ENCODE measurements at regions not wholly inside any gene's neighbourhood (a gene's known extent, or its start where the extent isn't known, plus 50 kb on each side); places are given as distances from the start of the nearest gene placed in this dataset.
A peak's percentile ranks its signal among the peaks of the same experiment; 100 is the strongest.

- Mint-ChIP-seq H3K27ac (peak overlapping the region; percentile 81), H3K4me1 (ENCODE audit: low read depth) (peaks cover 51% of the 10 kb centered on the region), H3K36me3 (ENCODE audit: low read depth) (no peaks in the 10 kb centered on the region), H3K4me3 (peak overlapping the region; percentile 1), H3K9me3 (no peaks in the 10 kb centered on the region), H3K27me3 (no peaks in the 10 kb centered on the region)
These were observed 54.0 kb upstream of the ATP12A start for GRCh38 chr13:24625870-24626849.

- Mint-ChIP-seq H3K9me3 (no peaks in the 10 kb centered on the region), H3K4me3 (no peak overlapping the region), H3K36me3 (ENCODE audit: low read depth) (no peaks in the 10 kb centered on the region), H3K4me1 (ENCODE audit: low read depth) (peaks cover 56% of the 10 kb centered on the region), H3K27ac (no peak overlapping the region), H3K27me3 (no peaks in the 10 kb centered on the region)
These were observed 53.0 kb upstream of the ATP12A start for GRCh38 chr13:24627090-24627714.

- no peaks in the 10 kb centered on the region for H3K27me3 Mint-ChIP-seq
- H3K4me1 Mint-ChIP-seq (ENCODE audit: low read depth), result peaks cover 56% of the 10 kb centered on the region
- H3K9me3 Mint-ChIP-seq, result no peaks in the 10 kb centered on the region
- H3K36me3 Mint-ChIP-seq (ENCODE audit: low read depth), result no peaks in the 10 kb centered on the region
- peak overlapping the region; percentile 29 for H3K27ac Mint-ChIP-seq
- H3K4me3 Mint-ChIP-seq, result no peak overlapping the region
These were observed 52.3 kb upstream of the ATP12A start for GRCh38 chr13:24627946-24628345.

GRCh38 chr13:24629320-24629719 is 50.9 kb upstream of the ATP12A start:
- H3K27ac Mint-ChIP-seq, result no peak overlapping the region
- no peaks in the 10 kb centered on the region for H3K9me3 Mint-ChIP-seq
- H3K4me1 Mint-ChIP-seq (ENCODE audit: low read depth), result peaks cover 53% of the 10 kb centered on the region
- H3K27me3 Mint-ChIP-seq, result no peaks in the 10 kb centered on the region
- no peaks in the 10 kb centered on the region for H3K36me3 Mint-ChIP-seq (ENCODE audit: low read depth)
- no peak overlapping the region for H3K4me3 Mint-ChIP-seq

- Mint-ChIP-seq H3K27me3 (no peaks in the 10 kb centered on the region), H3K4me3 (no peak overlapping the region)
These were observed 50.1 kb upstream of the ATP12A start for GRCh38 chr13:24630121-24630520.

More at GRCh38 chr13:24630121-24630520, 50.1 kb upstream of the ATP12A start:
- Mint-ChIP-seq H3K36me3 (ENCODE audit: low read depth) (no peaks in the 10 kb centered on the region), H3K4me1 (ENCODE audit: low read depth) (peaks cover 45% of the 10 kb centered on the region), H3K27ac (no peak overlapping the region), H3K9me3 (no peaks in the 10 kb centered on the region)
